Gastroesophageal sphincter (tissue), 4 donors: ENCODE measurements at regions not wholly inside any gene's neighbourhood (a gene's known extent, or its start where the extent isn't known, plus 50 kb on each side); places are given as distances from the start of the nearest gene placed in this dataset.

Experiments
- ATAC-seq: fragments of 150-250 bp; one replicate; pipeline ENCODE4 v1.9.1; 2016; ENCODE audit warnings: mild to moderate bottlenecking, moderate library complexity
- H3K27ac ChIP-seq, 4 donors: fragments of 200-600 bp; sonication (generic) in 3 of 4; 1 replicate in 3 of 4; 2 replicates in 1 of 4; pipeline ENCODE4 v1.5.1; 2016 to 2019
- H3K27me3 ChIP-seq: fragments of 200-600 bp; sonication (generic); one replicate; pipeline ENCODE4 v1.5.1; 2019
- H3K36me3 ChIP-seq, 2 donors: fragments of 200-600 bp; sonication (generic); one replicate each; pipeline ENCODE4 v1.5.1; 2019; ENCODE audit warnings: control low read depth in 1 of 2
- H3K4me1 ChIP-seq, 3 donors: fragments of 200-600 bp; sonication (generic); 1 replicate in 2 of 3; 2 replicates in 1 of 3; pipeline ENCODE4 v1.5.1; 2016 to 2019; ENCODE audit warnings: control low read depth in 2 of 3
- H3K4me3 ChIP-seq, 2 donors: fragments of 200-600 bp; sonication (generic); one replicate each; pipeline ENCODE4 v1.5.1; 2019; ENCODE audit warnings: mild to moderate bottlenecking in 1 of 2, moderate library complexity in 1 of 2
- H3K9me3 ChIP-seq, 3 donors: fragments of 200-600 bp; sonication (generic); one replicate each; pipeline ENCODE4 v1.5.1; 2017 to 2019; ENCODE audit warnings: control low read depth in 2 of 3
- EP300 ChIP-seq: sonication (generic); formaldehyde crosslinking; IDR thresholded peaks from one replicate; pipeline ENCODE4 v1.6.1; 2017; ENCODE audit warnings: antibody characterized with exemption, mild to moderate bottlenecking
- POLR2A ChIP-seq, 2 donors: fragments of 450-650 bp; IDR thresholded peaks; one replicate each; pipeline ENCODE4 v1.6.1; 2017; ENCODE audit warnings: antibody characterized with exemption in 2 of 2, mild to moderate bottlenecking in 2 of 2, moderate library complexity in 1 of 2
- POLR2AphosphoS5 ChIP-seq: sonication (generic); formaldehyde crosslinking; IDR thresholded peaks from one replicate; pipeline ENCODE4 v1.6.1; 2017; ENCODE audit warnings: antibody characterized with exemption
- WGBS, 2 donors: methylation state at CpG; one replicate each; pipeline ENCODE4 v1.1.5; 2018; ENCODE audit warnings: low coverage in 1 of 2; 5-methylcytosine and 5-hydroxymethylcytosine counted together
- TF ChIP-seq, protein P1 (sequence below), 4 experiments: fragments of 200-600 bp in 2 of 4; fragments of 450-650 bp in 2 of 4; sonication (generic) in 1 of 4; IDR thresholded peaks; one replicate each; pipeline ENCODE4 v1.5.1; 2017 to 2019; ENCODE audit warnings: antibody characterized with exemption in 4 of 4, mild to moderate bottlenecking in 2 of 4, moderate library complexity in 2 of 4

DNA sequence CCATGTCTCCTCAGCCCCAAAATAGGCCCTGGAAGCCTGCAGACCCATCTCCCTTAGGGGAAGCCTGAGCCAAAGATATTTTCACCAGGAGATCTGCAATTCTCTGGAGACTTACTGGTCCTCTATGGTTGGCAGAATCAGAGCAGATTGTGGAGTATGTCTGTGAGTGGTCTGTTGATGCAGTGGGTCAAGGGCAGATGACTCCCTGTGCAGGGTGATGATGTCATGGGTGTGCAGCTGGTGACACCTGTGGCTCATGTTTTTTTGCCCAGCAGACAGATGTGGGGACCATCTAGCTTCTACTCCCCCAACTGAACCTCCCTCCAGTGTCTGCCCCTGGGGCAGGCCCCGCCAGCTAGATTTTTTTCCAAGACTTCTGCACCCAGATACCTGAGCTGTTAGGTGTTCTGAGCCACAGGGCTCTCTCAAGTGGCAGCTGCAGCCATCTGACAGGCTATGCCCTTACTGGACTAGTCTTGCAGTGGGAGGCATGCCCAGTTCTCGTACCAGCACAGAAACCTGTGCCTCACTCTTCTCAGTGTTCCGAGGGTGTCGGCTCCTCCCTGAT is 558.7 kb upstream of the LRRTM1 start:
- 80% methylated on average over 1 of the region's 4 CpGs; no CpG with 5 or more reads in 1 of the 2 donors for WGBS, 2 donors
- no peak overlapping the region for H3K4me3 ChIP-seq
- no peaks in the 10 kb centered on the region for H3K36me3 ChIP-seq

DNA sequence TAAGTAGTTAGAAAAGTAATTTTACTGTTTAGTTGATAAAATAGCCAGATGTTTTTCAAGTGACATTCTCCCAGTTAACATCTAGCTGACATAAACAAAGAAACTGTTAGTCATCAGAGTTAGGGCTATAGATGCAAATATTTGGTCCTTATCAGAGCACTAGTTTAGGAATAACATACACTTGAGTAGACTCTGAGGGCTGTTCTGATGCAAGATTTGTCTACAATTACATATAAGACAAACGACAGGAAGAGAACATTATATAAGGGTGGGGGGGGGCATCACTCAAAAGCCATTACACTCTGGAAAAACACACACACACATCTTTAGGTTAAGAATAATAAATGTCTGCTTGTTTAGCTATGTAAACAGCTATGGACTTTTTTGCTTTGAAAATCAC is 554.4 kb upstream of the LRRTM1 start:
- Histone ChIP-seq H3K36me3 (no peaks in the 10 kb centered on the region), H3K4me1 (no peaks in the 10 kb centered on the region), H3K27ac (no peak overlapping the region), H3K4me3 (no peak overlapping the region), H3K9me3 (no peaks in the 10 kb centered on the region), H3K27me3 (no peaks in the 10 kb centered on the region)
- TF ChIP-seq, protein P1, sequence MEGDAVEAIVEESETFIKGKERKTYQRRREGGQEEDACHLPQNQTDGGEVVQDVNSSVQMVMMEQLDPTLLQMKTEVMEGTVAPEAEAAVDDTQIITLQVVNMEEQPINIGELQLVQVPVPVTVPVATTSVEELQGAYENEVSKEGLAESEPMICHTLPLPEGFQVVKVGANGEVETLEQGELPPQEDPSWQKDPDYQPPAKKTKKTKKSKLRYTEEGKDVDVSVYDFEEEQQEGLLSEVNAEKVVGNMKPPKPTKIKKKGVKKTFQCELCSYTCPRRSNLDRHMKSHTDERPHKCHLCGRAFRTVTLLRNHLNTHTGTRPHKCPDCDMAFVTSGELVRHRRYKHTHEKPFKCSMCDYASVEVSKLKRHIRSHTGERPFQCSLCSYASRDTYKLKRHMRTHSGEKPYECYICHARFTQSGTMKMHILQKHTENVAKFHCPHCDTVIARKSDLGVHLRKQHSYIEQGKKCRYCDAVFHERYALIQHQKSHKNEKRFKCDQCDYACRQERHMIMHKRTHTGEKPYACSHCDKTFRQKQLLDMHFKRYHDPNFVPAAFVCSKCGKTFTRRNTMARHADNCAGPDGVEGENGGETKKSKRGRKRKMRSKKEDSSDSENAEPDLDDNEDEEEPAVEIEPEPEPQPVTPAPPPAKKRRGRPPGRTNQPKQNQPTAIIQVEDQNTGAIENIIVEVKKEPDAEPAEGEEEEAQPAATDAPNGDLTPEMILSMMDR (IDR thresholded peaks at IDR 0.05): no peak
- no peak for TF ChIP-seq EP300
- TF ChIP-seq POLR2A (IDR thresholded peaks at IDR 0.05): no peak
- TF ChIP-seq POLR2AphosphoS5: no peak
- no peak for ATAC-seq
- 0 to 29% methylated on average over 1 of the region's 1 CpG for WGBS, 2 donors

More for the DNA sequence above, 558.7 kb upstream of the LRRTM1 start:
- Histone ChIP-seq H3K9me3 (no peaks in the 10 kb centered on the region), H3K27ac (no peak overlapping the region), H3K27me3 (no peaks in the 10 kb centered on the region), H3K4me1 (no peaks in the 10 kb centered on the region)
- TF ChIP-seq POLR2A (IDR thresholded peaks at IDR 0.05) (no peak), POLR2AphosphoS5 (no peak), EP300 (no peak)
- TF ChIP-seq, protein P1 (IDR thresholded peaks at IDR 0.05): no peak
- ATAC-seq: no peak

DNA sequence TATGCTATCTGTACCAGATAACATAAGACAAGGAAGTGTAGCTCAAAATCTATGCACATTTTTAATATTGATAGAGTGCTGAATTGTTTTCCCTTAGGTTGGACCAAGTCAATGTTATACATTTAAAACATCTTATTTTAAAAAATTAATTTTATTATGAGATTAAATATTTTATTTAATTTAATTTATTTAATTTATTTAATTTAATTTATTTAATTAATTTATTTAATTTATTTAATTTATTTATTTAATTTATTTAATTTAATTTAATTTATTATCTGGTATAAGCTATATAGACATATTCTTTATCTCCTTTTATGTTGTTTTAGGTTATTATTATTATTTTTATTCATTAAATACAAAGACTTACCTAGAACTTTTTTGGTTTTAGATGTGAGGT is 551.7 kb upstream of the LRRTM1 start:
- no peak for ATAC-seq
- Histone ChIP-seq H3K9me3 (no peaks in the 10 kb centered on the region), H3K4me3 (no peak overlapping the region), H3K27ac (no peak overlapping the region), H3K4me1 (no peaks in the 10 kb centered on the region), H3K36me3 (no peaks in the 10 kb centered on the region), H3K27me3 (no peaks in the 10 kb centered on the region)
- TF ChIP-seq POLR2AphosphoS5 (no peak), POLR2A (IDR thresholded peaks at IDR 0.05) (no peak), EP300 (no peak)
- TF ChIP-seq, protein P1 (IDR thresholded peaks at IDR 0.05): no peak

DNA sequence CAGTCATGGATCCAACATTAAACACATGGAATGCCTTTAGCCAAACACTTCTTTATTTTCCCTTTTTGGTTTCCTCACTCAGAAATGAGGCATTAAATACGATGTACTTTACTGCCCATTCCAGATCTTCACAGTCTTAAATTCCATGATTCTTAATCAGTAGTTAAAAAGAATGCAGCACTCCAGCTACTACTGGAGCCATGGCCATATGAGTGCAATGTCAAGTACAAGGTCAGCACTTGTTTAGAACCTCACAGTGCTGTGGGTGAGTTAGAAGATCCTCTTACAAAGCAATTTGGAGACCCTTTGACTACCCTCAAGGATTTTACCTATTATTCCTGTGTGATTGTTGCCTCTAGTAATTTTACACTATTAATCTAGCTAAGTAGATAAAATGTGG is 550.3 kb upstream of the LRRTM1 start:
- 56 to 64% methylated on average over 1 of the region's 1 CpG for WGBS, 2 donors
- no peak for ATAC-seq
- no peaks in the 10 kb centered on the region for H3K27me3 ChIP-seq
- H3K4me1 ChIP-seq: no peaks in the 10 kb centered on the region
- no peak overlapping the region for H3K4me3 ChIP-seq
- TF ChIP-seq POLR2A (IDR thresholded peaks at IDR 0.05) (no peak), EP300 (no peak), POLR2AphosphoS5 (no peak)
- TF ChIP-seq, protein P1 (IDR thresholded peaks at IDR 0.05): no peak
- no peak overlapping the region for H3K27ac ChIP-seq
- no peaks in the 10 kb centered on the region for H3K9me3 ChIP-seq
- no peaks in the 10 kb centered on the region for H3K36me3 ChIP-seq

DNA sequence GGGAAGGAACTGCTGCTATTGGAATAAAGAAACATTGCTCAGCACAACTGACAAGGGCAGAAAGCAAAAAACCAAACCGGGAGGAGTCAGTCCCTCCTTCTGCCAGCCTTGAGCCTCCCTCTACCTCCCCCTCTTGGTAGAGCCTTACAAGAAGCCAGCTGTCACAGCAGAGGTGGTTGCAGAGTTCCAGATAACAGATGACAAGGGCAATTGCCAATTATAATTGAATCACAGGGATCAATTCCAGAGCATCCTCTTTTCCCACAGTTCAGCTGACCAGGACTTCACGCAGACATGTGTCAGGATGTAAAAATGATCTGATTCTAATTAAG is 548.2 kb upstream of the LRRTM1 start:
- H3K27me3 ChIP-seq: no peaks in the 10 kb centered on the region
- no peak for ATAC-seq
- no peak overlapping the region for H3K4me3 ChIP-seq
- TF ChIP-seq POLR2A (IDR thresholded peaks at IDR 0.05): no peak
- no peaks in the 10 kb centered on the region for H3K36me3 ChIP-seq
- H3K9me3 ChIP-seq: no peaks in the 10 kb centered on the region
- no peaks in the 10 kb centered on the region for H3K4me1 ChIP-seq
- 52 to 57% methylated on average over 2 of the region's 2 CpGs for WGBS, 2 donors
- no peak overlapping the region for H3K27ac ChIP-seq
